Prostate gland (tissue), 2 donors: ENCODE measurements at regions not wholly inside any gene's neighbourhood (a gene's known extent, or its start where the extent isn't known, plus 50 kb on each side); places are given as distances from the start of the nearest gene placed in this dataset.

ENCODE experiments used
- DNase-seq: peaks from one replicate; pipeline ENCODE4 v3.0.0-alpha.2; 2019; ENCODE audit warnings: low spot score
- H3K27ac ChIP-seq, 2 donors: fragments of 200-600 bp; sonication (generic); 2 replicates each; pipeline ENCODE4 v1.5.1; 2017 to 2019
- H3K27me3 ChIP-seq: fragments of 200-600 bp; sonication (generic); replicated peaks from 2 replicates; pipeline ENCODE4 v1.5.1; 2019; ENCODE audit not compliant: insufficient read depth
- H3K36me3 ChIP-seq, 2 donors: fragments of 200-600 bp; sonication (generic); 1 replicate in 1 of 2; 2 replicates in 1 of 2; pipeline versions ENCODE4 v1.5.1 to v1.8.1; 2017 to 2019
- H3K4me1 ChIP-seq: fragments of 200-600 bp; sonication (generic); replicated peaks from 2 replicates; pipeline ENCODE4 v1.5.1; 2019
- H3K4me3 ChIP-seq, 2 donors: fragments of 200-600 bp; sonication (generic); 2 replicates each; pipeline ENCODE4 v1.5.1; 2017 to 2019
- H3K9me3 ChIP-seq: fragments of 200-600 bp; sonication (generic); 2 replicates; pipeline ENCODE4 v1.5.1; 2017
- POLR2A ChIP-seq: fragments of 450-650 bp; IDR thresholded peaks from one replicate; pipeline ENCODE4 v1.6.1; 2016; ENCODE audit warnings: antibody characterized with exemption, mild to moderate bottlenecking
- POLR2AphosphoS5 ChIP-seq: sonication (generic); formaldehyde crosslinking; IDR thresholded peaks from one replicate; pipeline ENCODE4 v1.6.1; 2017; ENCODE audit warnings: antibody characterized with exemption
- WGBS: methylation state at CpG from one replicate; pipeline ENCODE4 v1.1.5; 2018; 5-methylcytosine and 5-hydroxymethylcytosine counted together
- intact Hi-C: fragments of 100-400 bp; cut with DNase I; formaldehyde crosslinking; loops from one replicate; pipeline ENCODE4 v1.14.2; 2022
- TF ChIP-seq, protein P1 (sequence below), 4 experiments: fragments of 200-600 bp in 2 of 4; fragments of 450-650 bp in 2 of 4; sonication (generic) in 2 of 4; IDR thresholded peaks; 1 replicate in 3 of 4; 2 replicates in 1 of 4; pipeline ENCODE4 v1.5.1; 2016 to 2019; ENCODE audit warnings: antibody characterized with exemption in 4 of 4, mild to moderate bottlenecking in 2 of 4, moderate library complexity in 2 of 4

GRCh38 chr10:129277841-129278240 is 189.2 kb upstream of the MGMT start:
- intact Hi-C loops: no loop called here
- Histone ChIP-seq H3K27me3 (no peaks in the 10 kb centered on the region), H3K27ac (no peak overlapping the region), H3K4me3 (no peak overlapping the region), H3K36me3 (no peaks in the 10 kb centered on the region), H3K4me1 (no peaks in the 10 kb centered on the region), H3K9me3 (no peaks in the 10 kb centered on the region)
- WGBS: 90% methylated on average over 16 of the region's 16 CpGs
- DNase-seq: no peak
- TF ChIP-seq, protein P1, sequence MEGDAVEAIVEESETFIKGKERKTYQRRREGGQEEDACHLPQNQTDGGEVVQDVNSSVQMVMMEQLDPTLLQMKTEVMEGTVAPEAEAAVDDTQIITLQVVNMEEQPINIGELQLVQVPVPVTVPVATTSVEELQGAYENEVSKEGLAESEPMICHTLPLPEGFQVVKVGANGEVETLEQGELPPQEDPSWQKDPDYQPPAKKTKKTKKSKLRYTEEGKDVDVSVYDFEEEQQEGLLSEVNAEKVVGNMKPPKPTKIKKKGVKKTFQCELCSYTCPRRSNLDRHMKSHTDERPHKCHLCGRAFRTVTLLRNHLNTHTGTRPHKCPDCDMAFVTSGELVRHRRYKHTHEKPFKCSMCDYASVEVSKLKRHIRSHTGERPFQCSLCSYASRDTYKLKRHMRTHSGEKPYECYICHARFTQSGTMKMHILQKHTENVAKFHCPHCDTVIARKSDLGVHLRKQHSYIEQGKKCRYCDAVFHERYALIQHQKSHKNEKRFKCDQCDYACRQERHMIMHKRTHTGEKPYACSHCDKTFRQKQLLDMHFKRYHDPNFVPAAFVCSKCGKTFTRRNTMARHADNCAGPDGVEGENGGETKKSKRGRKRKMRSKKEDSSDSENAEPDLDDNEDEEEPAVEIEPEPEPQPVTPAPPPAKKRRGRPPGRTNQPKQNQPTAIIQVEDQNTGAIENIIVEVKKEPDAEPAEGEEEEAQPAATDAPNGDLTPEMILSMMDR (IDR thresholded peaks at IDR 0.05): no peak
- TF ChIP-seq POLR2AphosphoS5 (no peak), POLR2A (no peak)

DNA sequence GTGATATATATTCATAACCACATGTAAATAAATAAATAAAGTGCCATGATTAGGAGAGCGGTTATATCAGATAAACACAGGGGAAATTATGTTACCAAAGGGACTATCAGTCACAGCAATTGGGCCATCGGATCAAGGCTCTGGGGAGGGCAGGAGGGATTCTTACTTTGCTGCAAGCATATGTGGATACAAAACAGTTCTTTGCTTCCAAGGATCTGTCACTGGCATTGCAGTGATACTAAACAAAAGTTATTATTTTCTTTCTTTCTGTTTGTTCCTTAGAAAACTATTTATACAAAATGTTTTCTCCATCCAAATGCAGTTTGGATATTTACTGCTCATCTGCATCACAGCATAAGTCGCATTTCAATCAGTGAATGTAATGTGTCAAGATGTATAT is 188.4 kb upstream of the MGMT start:
- Histone ChIP-seq H3K4me1 (no peaks in the 10 kb centered on the region), H3K27me3 (no peaks in the 10 kb centered on the region), H3K9me3 (no peaks in the 10 kb centered on the region), H3K27ac (no peak overlapping the region), H3K36me3 (no peaks in the 10 kb centered on the region), H3K4me3 (no peak overlapping the region)
- DNase-seq: no peak
- intact Hi-C loops: no loop called here
- WGBS: 81% methylated on average over 3 of the region's 3 CpGs
- TF ChIP-seq POLR2AphosphoS5 (no peak), POLR2A (no peak)
- TF ChIP-seq, protein P1 (IDR thresholded peaks at IDR 0.05): no peak

DNA sequence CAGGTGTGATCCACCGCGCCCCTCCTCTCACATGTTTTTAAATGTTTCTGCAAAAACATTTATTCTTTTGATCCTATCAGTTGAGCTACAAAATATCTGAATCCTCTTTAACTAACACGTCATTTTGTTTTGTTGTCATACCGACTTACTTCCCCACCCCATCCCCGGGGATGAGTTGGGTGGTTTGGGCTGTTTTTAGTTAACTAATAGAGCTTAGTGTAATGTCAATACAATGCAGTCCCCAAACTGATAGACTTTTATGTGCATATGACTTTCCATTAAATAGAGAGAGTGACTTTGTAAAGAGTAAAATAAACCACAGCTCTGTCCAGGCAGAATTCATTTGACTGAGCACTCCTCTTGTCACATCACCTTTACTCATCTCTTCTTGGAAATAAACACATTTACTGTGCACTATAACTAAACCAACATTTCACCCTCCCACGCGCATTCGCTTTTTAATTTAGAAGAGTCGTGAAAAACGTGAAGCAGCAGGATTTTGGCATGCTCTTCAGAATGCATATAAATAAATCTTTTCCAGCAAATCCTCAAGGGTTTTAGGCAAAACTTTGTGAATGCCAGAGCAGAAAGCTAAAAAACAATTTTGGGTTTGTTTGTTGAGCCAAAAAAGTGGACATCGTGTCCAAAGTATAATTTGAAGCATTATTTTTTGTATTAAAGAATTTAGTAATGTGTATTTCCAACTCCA is 187.4 kb upstream of the MGMT start:
- no peak overlapping the region for H3K27ac ChIP-seq
- no peak overlapping the region for H3K4me3 ChIP-seq
- H3K36me3 ChIP-seq: no peaks in the 10 kb centered on the region
- intact Hi-C loops: no loop called here
- no peak for DNase-seq
- no peaks in the 10 kb centered on the region for H3K4me1 ChIP-seq
- H3K27me3 ChIP-seq: no peaks in the 10 kb centered on the region
- H3K9me3 ChIP-seq: no peaks in the 10 kb centered on the region
- TF ChIP-seq POLR2A: no peak
- TF ChIP-seq POLR2AphosphoS5: no peak
- TF ChIP-seq, protein P1 (IDR thresholded peaks at IDR 0.05): no peak
- WGBS: 42% methylated on average over 11 of the region's 11 CpGs

- intact Hi-C loops: no loop called here
- no peaks in the 10 kb centered on the region for H3K36me3 ChIP-seq
- H3K4me1 ChIP-seq: no peaks in the 10 kb centered on the region
- H3K4me3 ChIP-seq: no peak overlapping the region
- WGBS: 67% methylated on average over 1 of the region's 1 CpG
- no peak for DNase-seq
- TF ChIP-seq, protein P1 (IDR thresholded peaks at IDR 0.05): no peak
- TF ChIP-seq POLR2AphosphoS5: no peak
- no peak for TF ChIP-seq POLR2A
- no peak overlapping the region for H3K27ac ChIP-seq
- H3K9me3 ChIP-seq: no peaks in the 10 kb centered on the region
- H3K27me3 ChIP-seq: no peaks in the 10 kb centered on the region
Observed at GRCh38 chr10:129280155-129280502, 186.9 kb upstream of the MGMT start.

DNA sequence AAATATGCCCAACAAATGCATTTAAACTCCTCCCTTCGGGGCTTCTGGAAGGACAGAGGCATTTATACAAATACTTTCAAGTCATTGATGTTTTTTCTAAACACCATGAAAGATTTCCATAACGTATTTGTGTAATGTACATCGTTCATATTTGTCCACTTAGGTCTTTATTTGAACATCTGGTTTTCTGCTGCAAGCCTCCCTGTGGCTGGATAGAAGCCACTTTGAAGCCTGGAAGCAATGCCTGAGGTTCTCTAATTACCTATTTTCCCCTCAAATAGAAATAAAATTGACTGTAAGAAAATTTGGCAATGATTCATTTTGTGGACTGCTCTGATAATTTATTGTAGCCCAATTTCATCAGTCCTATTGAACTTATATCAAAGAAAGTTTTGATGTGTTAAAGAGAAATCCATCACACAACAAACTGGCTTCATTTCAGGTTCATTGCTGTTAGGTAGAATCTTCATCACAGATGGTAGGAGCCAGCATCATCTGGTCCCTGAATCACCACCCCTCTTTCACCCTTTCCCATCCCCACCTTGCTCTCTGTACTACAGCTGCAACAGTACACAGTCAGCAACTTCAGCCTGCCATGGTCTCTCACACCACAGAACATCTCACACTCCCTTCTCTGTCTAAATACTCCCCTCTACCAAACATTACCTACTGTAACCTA is 186.0 kb upstream of the MGMT start:
- no peaks in the 10 kb centered on the region for H3K27me3 ChIP-seq
- H3K4me1 ChIP-seq: no peaks in the 10 kb centered on the region
- whole genome bisulfite sequencing: 37% methylated on average over 3 of the region's 3 CpGs
- H3K9me3 ChIP-seq: no peaks in the 10 kb centered on the region
- H3K4me3 ChIP-seq: no peak overlapping the region
- no peak overlapping the region for H3K27ac ChIP-seq
- intact Hi-C loops: no loop called here
- DNase-seq: no peak
- no peak for TF ChIP-seq POLR2AphosphoS5
- no peak for TF ChIP-seq POLR2A
- TF ChIP-seq, protein P1 (IDR thresholded peaks at IDR 0.05): no peak
- H3K36me3 ChIP-seq: no peaks in the 10 kb centered on the region
